Nephron (organoid): ENCODE measurements at regions not wholly inside any gene's neighbourhood (a gene's known extent, or its start where the extent isn't known, plus 50 kb on each side); places are given as distances from the start of the nearest gene placed in this dataset.
"Not testable (repeated sequence)": the region's sequence is repeated elsewhere in the genome, so short reads cannot be mapped to it uniquely, and the experiment has no call there.

ENCODE experiments used
- H3K27ac Mint-ChIP-seq, 3 experiments: 2 replicates each; pipeline ENCODE4 v1.8.0; 2020; ENCODE audit warnings: mixed read lengths in 3 of 3, mild to moderate bottlenecking in 2 of 3, moderate library complexity in 1 of 3
- H3K27me3 Mint-ChIP-seq: 2 replicates; pipeline ENCODE4 v1.8.0; 2021; ENCODE audit warnings: low read depth, mild to moderate bottlenecking, moderate library complexity, mixed read lengths
- H3K36me3 Mint-ChIP-seq: 2 replicates; pipeline ENCODE4 v1.8.0; 2020; ENCODE audit warnings: low read depth, mixed read lengths
- H3K4me1 Mint-ChIP-seq: 2 replicates; pipeline ENCODE4 v1.8.0; 2020; ENCODE audit warnings: mixed read lengths
- H3K4me3 Mint-ChIP-seq, 3 experiments: 2 replicates each; pipeline ENCODE4 v1.8.0; 2020; ENCODE audit warnings: mild to moderate bottlenecking in 3 of 3, mixed read lengths in 3 of 3, moderate library complexity in 2 of 3
- H3K9me3 Mint-ChIP-seq: 2 replicates; pipeline ENCODE4 v1.8.0; 2020; ENCODE audit warnings: mixed read lengths
- TF ChIP-seq, protein P1 (sequence below), 3 experiments: fragments of 200-600 bp; sonication (generic); IDR thresholded peaks; one replicate each; pipeline ENCODE4 v1.5.0; 2021; ENCODE audit warnings: antibody characterized with exemption in 3 of 3; ENCODE audit not compliant: unreplicated experiment in 3 of 3

DNA sequence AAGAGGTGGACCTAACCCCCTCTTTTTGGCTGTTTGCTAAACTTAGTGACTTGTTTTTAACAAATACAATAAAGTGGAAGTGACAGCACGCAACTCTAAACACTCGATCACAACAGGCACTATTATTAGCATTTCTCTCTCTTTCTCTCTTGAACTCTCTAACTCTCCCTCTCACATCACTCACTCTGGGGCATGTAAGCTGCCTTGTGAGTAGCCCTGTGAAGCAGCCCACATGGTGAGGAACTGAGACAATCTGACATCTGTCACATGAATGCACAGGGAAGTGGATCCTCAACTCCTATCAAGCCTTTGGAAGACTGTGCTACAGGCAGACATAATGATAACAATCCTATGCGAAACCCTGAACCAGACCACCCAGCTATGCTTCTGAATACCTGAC lies 609.0 kb upstream of the CNTN5 start:
- TF ChIP-seq, protein P1, sequence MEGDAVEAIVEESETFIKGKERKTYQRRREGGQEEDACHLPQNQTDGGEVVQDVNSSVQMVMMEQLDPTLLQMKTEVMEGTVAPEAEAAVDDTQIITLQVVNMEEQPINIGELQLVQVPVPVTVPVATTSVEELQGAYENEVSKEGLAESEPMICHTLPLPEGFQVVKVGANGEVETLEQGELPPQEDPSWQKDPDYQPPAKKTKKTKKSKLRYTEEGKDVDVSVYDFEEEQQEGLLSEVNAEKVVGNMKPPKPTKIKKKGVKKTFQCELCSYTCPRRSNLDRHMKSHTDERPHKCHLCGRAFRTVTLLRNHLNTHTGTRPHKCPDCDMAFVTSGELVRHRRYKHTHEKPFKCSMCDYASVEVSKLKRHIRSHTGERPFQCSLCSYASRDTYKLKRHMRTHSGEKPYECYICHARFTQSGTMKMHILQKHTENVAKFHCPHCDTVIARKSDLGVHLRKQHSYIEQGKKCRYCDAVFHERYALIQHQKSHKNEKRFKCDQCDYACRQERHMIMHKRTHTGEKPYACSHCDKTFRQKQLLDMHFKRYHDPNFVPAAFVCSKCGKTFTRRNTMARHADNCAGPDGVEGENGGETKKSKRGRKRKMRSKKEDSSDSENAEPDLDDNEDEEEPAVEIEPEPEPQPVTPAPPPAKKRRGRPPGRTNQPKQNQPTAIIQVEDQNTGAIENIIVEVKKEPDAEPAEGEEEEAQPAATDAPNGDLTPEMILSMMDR (IDR thresholded peaks at IDR 0.05; ENCODE audit: unreplicated experiment in 3 of 3), result no peak
- no peak overlapping the region for H3K27ac Mint-ChIP-seq
- H3K27me3 Mint-ChIP-seq, result no peaks in the 10 kb centered on the region
- no peaks in the 10 kb centered on the region for H3K9me3 Mint-ChIP-seq
- no peak overlapping the region for H3K4me3 Mint-ChIP-seq
- no peaks in the 10 kb centered on the region for H3K36me3 Mint-ChIP-seq
- H3K4me1 Mint-ChIP-seq, result no peaks in the 10 kb centered on the region

DNA sequence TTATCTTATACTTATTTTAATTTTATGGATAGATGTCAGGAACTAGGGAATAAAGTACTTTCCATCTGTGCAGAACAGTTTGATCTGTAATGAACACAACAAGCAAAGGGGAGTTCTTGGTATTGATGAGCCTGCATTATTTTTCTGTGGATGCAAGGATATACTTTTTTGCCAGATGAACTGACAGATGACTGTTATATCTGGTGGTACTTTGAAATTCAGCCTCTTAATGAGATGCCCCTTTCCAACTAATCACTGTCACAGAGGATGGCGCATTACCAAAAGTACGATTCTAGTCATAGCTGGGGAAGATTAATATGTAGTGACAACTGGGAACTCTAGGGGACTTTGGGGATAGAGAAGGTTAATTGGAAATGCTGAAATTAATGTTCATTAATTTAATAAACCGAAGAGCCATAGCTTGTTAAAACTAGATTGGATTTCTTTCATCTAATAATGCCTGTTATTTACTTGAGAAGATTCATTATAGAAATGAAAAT lies 603.4 kb upstream of the CNTN5 start:
- H3K4me3 Mint-ChIP-seq, result no peak overlapping the region
- no peak overlapping the region for H3K27ac Mint-ChIP-seq
- no peaks in the 10 kb centered on the region for H3K36me3 Mint-ChIP-seq
- H3K27me3 Mint-ChIP-seq, result no peaks in the 10 kb centered on the region
- TF ChIP-seq, protein P1 (IDR thresholded peaks at IDR 0.05; ENCODE audit: unreplicated experiment in 3 of 3), result no peak
- no peaks in the 10 kb centered on the region for H3K9me3 Mint-ChIP-seq
- H3K4me1 Mint-ChIP-seq, result no peaks in the 10 kb centered on the region

GRCh38 chr11:98423933-98424332 lies 596.8 kb upstream of the CNTN5 start:
- H3K36me3 Mint-ChIP-seq, result no peaks in the 10 kb centered on the region
- no peak overlapping the region for H3K27ac Mint-ChIP-seq
- TF ChIP-seq, protein P1 (IDR thresholded peaks at IDR 0.05; ENCODE audit: unreplicated experiment in 3 of 3), result no peak
- H3K4me1 Mint-ChIP-seq, result no peaks in the 10 kb centered on the region
- H3K9me3 Mint-ChIP-seq, result peaks cover 11% of the 10 kb centered on the region
- no peak overlapping the region for H3K4me3 Mint-ChIP-seq
- H3K27me3 Mint-ChIP-seq, result no peaks in the 10 kb centered on the region

GRCh38 chr11:98424773-98425172 lies 596.0 kb upstream of the CNTN5 start:
- H3K27me3 Mint-ChIP-seq, H3K27ac Mint-ChIP-seq, H3K36me3 Mint-ChIP-seq, H3K4me1 Mint-ChIP-seq, H3K4me3 Mint-ChIP-seq: not testable (repeated sequence)
- H3K9me3 Mint-ChIP-seq, result peaks cover 17% of the 10 kb centered on the region

- Mint-ChIP-seq H3K36me3 (no peaks in the 10 kb centered on the region), H3K9me3 (peaks cover 19% of the 10 kb centered on the region), H3K4me1 (no peaks in the 10 kb centered on the region), H3K4me3 (no peak overlapping the region), H3K27me3 (no peaks in the 10 kb centered on the region), H3K27ac (no peak overlapping the region)
- TF ChIP-seq, protein P1 (IDR thresholded peaks at IDR 0.05; ENCODE audit: unreplicated experiment in 3 of 3), result no peak
Measured at GRCh38 chr11:98431463-98432359, 589.0 kb upstream of the CNTN5 start.

DNA sequence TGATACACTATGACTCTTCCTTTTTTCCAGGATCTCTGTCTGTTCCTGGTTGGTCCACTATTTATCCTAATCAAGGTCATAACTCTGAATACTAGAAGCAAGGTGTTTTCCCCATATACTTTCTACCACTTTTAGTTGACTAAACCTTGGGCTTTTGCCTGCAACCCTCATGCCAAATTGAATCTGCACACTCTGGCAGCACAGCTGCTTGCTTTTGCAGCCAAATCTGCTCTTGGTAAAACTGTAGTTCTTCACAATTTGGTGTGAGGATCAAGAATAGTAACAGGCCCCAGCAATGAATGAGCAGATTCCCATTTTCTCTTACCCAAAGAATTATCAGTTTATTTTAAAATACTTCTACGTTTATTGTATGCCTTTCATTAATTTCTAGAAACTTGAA lies 586.5 kb upstream of the CNTN5 start:
- TF ChIP-seq, protein P1 (IDR thresholded peaks at IDR 0.05; ENCODE audit: unreplicated experiment in 3 of 3), result no peak
- Mint-ChIP-seq H3K27me3 (no peaks in the 10 kb centered on the region), H3K9me3 (peaks cover 13% of the 10 kb centered on the region), H3K4me3 (no peak overlapping the region), H3K4me1 (no peaks in the 10 kb centered on the region), H3K36me3 (no peaks in the 10 kb centered on the region), H3K27ac (no peak overlapping the region)
